ENCODE measurements at regions not wholly inside any gene's neighbourhood (a gene's known extent, or its start where the extent isn't known, plus 50 kb on each side); places are given as distances from the start of the nearest gene placed in this dataset.

DNA sequence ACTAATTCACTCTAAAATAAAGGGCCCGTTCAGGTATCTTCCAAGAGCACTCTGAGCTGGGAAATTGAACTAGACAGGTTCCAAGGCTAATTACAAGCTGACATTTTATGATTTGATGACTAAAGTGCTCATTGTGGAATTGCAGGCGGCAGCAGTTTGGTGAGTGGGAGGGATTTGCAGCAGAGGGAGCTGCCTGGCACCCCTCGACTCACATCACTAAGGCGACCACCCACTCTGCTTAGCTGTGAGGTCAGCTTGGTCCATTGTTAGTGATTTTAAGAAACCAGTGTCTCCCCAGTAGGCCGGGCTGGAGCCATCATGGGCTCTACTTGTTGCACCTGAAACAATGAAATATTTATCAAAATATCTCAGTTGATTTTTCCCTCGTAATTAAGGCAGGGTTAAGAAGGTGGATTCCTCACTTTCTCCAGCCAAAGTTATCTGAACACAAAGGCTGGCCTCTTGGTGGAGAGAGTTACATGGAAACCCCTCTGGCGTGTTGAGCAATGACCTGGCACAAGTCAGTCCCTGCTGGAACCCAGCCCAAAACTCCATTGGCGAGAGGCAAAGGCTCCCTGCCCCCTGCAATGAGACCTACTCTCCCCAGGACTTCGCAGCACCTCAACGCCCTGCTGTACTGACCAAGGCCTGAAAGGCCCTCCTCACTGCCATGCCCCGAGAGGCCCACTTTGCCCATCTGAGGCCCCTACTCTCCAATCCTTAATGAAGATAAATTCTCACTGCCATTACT is 65.0 kb upstream of the ATP2B2 start:
- H3K4me3 ChIP-seq (ENCODE audit: low read depth, low read length): no peak overlapping the region
- DNase-seq (ENCODE audit: low read depth, low spot score): no peak
- TF ChIP-seq CTCF (IDR thresholded peaks at IDR 0.05; ENCODE audit: low read depth, low read length): no peak
- in situ Hi-C loops (cut with HindIII; ENCODE audit: low sequenced_read_pairs): no loop called here

GRCh38 chr3:10574101-10574620 is 68.8 kb upstream of the ATP2B2 start:
- no peak overlapping the region for H3K4me3 ChIP-seq (ENCODE audit: low read depth, low read length)
- no peak for DNase-seq (ENCODE audit: low read depth, low spot score)
- in situ Hi-C loops (cut with HindIII; ENCODE audit: low sequenced_read_pairs): no loop called here
- TF ChIP-seq CTCF (IDR thresholded peaks at IDR 0.05; ENCODE audit: low read depth, low read length): no peak

DNA sequence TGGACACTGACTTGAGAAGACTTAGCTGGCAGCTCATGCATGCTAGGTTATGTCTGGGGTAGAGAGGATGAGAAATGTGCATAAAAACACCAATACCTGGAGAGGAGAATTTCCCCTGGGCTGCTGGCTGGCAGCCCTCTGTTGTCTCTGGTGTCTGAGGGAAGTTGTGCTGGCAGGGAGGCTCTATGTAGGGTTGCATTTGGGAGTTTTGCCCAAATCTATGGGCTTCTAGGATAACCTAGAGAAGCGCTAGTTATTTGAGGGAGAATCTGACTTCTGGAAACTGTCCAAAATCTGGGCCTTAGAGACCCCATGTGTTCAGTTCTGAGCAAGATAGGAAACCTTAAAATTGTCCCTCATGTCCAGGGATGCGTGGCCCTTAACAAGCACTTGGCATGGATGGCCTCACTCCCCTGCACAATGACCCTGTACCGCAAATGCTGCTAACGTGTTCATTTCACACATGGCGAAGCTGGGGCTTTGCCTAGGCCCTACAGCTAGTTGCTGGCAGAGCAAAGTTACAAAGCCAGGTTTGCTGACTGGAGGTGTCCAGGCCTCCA is 70.3 kb upstream of the ATP2B2 start:
- TF ChIP-seq CTCF (IDR thresholded peaks at IDR 0.05; ENCODE audit: low read depth, low read length): no peak
- no peak for DNase-seq (ENCODE audit: low read depth, low spot score)
- H3K4me3 ChIP-seq (ENCODE audit: low read depth, low read length): no peak overlapping the region
- in situ Hi-C loops (cut with HindIII; ENCODE audit: low sequenced_read_pairs): no loop called here

GRCh38 chr3:10577486-10577885 is 72.1 kb upstream of the ATP2B2 start:
- no peak for DNase-seq (ENCODE audit: low read depth, low spot score)
- TF ChIP-seq CTCF (IDR thresholded peaks at IDR 0.05; ENCODE audit: low read depth, low read length): no peak
- H3K4me3 ChIP-seq (ENCODE audit: low read depth, low read length): no peak overlapping the region
- in situ Hi-C loops (cut with HindIII; ENCODE audit: low sequenced_read_pairs): no loop called here

DNA sequence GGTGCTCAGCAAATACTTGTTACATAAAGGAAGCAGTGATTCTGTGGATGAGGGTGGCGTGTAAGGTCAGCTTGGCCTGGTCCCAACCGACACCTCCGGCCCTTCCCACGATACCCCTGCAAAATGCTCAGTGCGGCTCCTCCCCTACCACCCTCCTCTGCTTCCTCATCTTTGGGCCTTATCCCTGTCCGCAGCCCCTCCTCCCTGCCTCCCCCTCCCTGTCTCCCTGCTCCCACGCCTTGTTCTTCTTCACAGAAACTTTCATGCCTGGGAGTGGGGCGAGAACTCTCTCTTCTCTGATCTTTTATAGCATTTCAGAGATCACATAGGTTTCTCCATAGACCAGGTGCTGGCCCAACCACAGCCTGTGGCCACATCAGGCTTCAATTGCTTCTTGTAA is 75.0 kb upstream of the ATP2B2 start:
- DNase-seq (ENCODE audit: low read depth, low spot score): no peak
- no peak overlapping the region for H3K4me3 ChIP-seq (ENCODE audit: low read depth, low read length)
- TF ChIP-seq CTCF (IDR thresholded peaks at IDR 0.05; ENCODE audit: low read depth, low read length): no peak
- in situ Hi-C loops (cut with HindIII; ENCODE audit: low sequenced_read_pairs): no loop called here

- in situ Hi-C loops (cut with HindIII; ENCODE audit: low sequenced_read_pairs): no loop called here
Measured at GRCh38 chr3:10581251-10581650, 75.9 kb upstream of the ATP2B2 start.

More at GRCh38 chr3:10581251-10581650, 75.9 kb upstream of the ATP2B2 start:
- TF ChIP-seq CTCF (IDR thresholded peaks at IDR 0.05; ENCODE audit: low read depth, low read length): no peak
- no peak overlapping the region for H3K4me3 ChIP-seq (ENCODE audit: low read depth, low read length)
- peak; percentile 52 for DNase-seq (ENCODE audit: low read depth, low spot score)
